OCI-LY3 (cell line): ENCODE measurements at regions not wholly inside any gene's neighbourhood (a gene's known extent, or its start where the extent isn't known, plus 50 kb on each side); places are given as distances from the start of the nearest gene placed in this dataset.
A peak's percentile ranks its signal among the peaks of the same experiment; 100 is the strongest.

ENCODE experiments used
- H2AFZ ChIP-seq: fragments of 200-600, 300-600 bp; shearing (Covaris generic); 2 replicates; pipeline ENCODE4 v1.6.0; 2014; ENCODE audit warnings: antibody characterized with exemption, low read depth, low read length
- H3K27ac ChIP-seq: fragments of 200-600, 300-600 bp; sonication (generic); 2 replicates; pipeline ENCODE4 v1.5.1; 2014; ENCODE audit warnings: mild to moderate bottlenecking, low read length, moderate library complexity, mixed read lengths
- H3K27me3 ChIP-seq: fragments of 200-600, 300-600 bp; sonication (generic); 2 replicates; pipeline ENCODE4 v1.6.1; 2014; ENCODE audit warnings: low read depth, low read length, mixed read lengths
- H3K36me3 ChIP-seq: fragments of 200-600, 300-600 bp; sonication (generic); replicated peaks from 2 replicates; pipeline ENCODE3; 2014; ENCODE audit warnings: low read depth, low read length, mixed read lengths
- H3K4me1 ChIP-seq: fragments of 300-600, 200-600 bp; sonication (generic); 2 replicates; pipeline ENCODE4 v1.6.1; 2014; ENCODE audit warnings: low read length, mixed read lengths
- H3K4me2 ChIP-seq: fragments of 200-600, 300-600 bp; sonication (generic); 2 replicates; pipeline ENCODE4 v1.6.1; 2014; ENCODE audit warnings: low read length, mixed read lengths
- H3K4me3 ChIP-seq: fragments of 300-600, 200-600 bp; sonication (generic); 2 replicates; pipeline ENCODE4 v1.5.1; 2014; ENCODE audit warnings: antibody characterized with exemption, mild to moderate bottlenecking, low read length, moderate library complexity
- H3K79me2 ChIP-seq: fragments of 300-600, 200-600 bp; shearing (Covaris generic); 2 replicates; pipeline ENCODE4 v1.6.1; 2014; ENCODE audit warnings: mild to moderate bottlenecking, low read length, mixed read lengths
- H3K9ac ChIP-seq: fragments of 300-600, 200-600 bp; shearing (Covaris generic); 2 replicates; pipeline ENCODE4 v1.6.0; 2014; ENCODE audit warnings: mild to moderate bottlenecking, low read length, moderate library complexity
- H3K9me3 ChIP-seq: fragments of 200-600, 300-600 bp; shearing (Covaris generic); 2 replicates; pipeline ENCODE4 v1.6.1; 2014; ENCODE audit warnings: low read length, mixed read lengths; ENCODE audit not compliant: insufficient read depth
- H4K20me1 ChIP-seq: fragments of 200-600, 300-600 bp; sonication (generic); 2 replicates; pipeline ENCODE4 v1.6.1; 2016; ENCODE audit warnings: low read length, mixed read lengths; ENCODE audit not compliant: insufficient read depth
- EZH2phosphoT487 ChIP-seq: fragments of 200-600 bp; shearing (Covaris generic); IDR thresholded peaks from 2 replicates; pipeline ENCODE4 v1.6.1; 2018; ENCODE audit warnings: antibody characterized with exemption, mixed run types, low read depth
- TF ChIP-seq, protein P1 (sequence below): fragments of 200-600, 300-600 bp; sonication (generic); IDR thresholded peaks from 2 replicates; pipeline ENCODE4 v1.5.1; 2014; ENCODE audit warnings: antibody characterized with exemption, low read length, low read depth

DNA sequence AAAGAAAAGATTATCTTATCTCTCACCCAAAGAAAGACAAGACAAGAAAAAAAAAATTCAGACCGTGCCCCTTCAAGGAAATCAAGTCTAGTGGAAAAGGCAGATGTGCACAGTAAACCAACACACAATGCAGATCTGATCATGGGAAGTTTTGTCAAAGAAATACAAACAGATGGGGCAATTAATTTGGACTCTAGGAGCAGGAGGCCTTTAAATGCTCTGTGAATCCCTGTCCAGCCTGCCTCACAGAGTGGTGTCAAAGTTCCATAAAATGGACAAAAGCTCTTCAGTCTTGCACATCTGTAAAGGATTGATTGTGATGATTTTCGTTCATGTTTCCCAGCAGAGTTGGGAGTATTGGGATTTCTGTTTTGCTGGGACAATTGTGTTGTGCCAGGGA is 53.1 kb upstream of the TGM3 start:
- no peaks in the 10 kb centered on the region for H3K36me3 ChIP-seq

DNA sequence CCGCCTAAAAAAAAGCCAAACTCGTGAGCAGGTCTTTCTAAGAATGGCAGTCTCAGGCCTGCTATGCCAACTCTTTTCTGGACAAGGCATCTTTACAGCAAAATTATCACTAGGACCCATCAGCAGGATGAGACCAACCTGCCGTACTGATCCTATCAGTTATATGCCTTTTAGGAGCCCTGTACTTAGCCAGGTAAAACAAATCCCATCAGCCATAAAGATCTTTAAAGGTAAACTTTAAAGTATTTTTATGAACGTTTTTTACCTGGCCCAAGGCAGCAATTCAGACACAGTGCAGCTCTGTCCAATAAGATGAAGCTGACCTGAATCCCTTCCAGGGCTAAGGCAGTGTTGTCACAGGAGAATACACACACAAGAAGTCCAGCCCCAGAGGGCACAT is 51.3 kb upstream of the TGM3 start:
- no peak overlapping the region for H3K4me2 ChIP-seq

More for the DNA sequence above, 53.1 kb upstream of the TGM3 start:
- peaks cover 33% of the 10 kb centered on the region for H3K4me1 ChIP-seq
- H3K9me3 ChIP-seq, result no peaks in the 10 kb centered on the region
- no peaks in the 10 kb centered on the region for H3K79me2 ChIP-seq
- H3K27me3 ChIP-seq, result no peaks in the 10 kb centered on the region
- H2AFZ ChIP-seq, result no peak overlapping the region
- H3K27ac ChIP-seq, result no peak overlapping the region
- no peak for TF ChIP-seq EZH2phosphoT487
- TF ChIP-seq, protein P1, sequence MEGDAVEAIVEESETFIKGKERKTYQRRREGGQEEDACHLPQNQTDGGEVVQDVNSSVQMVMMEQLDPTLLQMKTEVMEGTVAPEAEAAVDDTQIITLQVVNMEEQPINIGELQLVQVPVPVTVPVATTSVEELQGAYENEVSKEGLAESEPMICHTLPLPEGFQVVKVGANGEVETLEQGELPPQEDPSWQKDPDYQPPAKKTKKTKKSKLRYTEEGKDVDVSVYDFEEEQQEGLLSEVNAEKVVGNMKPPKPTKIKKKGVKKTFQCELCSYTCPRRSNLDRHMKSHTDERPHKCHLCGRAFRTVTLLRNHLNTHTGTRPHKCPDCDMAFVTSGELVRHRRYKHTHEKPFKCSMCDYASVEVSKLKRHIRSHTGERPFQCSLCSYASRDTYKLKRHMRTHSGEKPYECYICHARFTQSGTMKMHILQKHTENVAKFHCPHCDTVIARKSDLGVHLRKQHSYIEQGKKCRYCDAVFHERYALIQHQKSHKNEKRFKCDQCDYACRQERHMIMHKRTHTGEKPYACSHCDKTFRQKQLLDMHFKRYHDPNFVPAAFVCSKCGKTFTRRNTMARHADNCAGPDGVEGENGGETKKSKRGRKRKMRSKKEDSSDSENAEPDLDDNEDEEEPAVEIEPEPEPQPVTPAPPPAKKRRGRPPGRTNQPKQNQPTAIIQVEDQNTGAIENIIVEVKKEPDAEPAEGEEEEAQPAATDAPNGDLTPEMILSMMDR, result no peak
- H4K20me1 ChIP-seq, result no peaks in the 10 kb centered on the region
- H3K4me2 ChIP-seq, result no peak overlapping the region
- H3K9ac ChIP-seq, result no peak overlapping the region
- no peak overlapping the region for H3K4me3 ChIP-seq

DNA sequence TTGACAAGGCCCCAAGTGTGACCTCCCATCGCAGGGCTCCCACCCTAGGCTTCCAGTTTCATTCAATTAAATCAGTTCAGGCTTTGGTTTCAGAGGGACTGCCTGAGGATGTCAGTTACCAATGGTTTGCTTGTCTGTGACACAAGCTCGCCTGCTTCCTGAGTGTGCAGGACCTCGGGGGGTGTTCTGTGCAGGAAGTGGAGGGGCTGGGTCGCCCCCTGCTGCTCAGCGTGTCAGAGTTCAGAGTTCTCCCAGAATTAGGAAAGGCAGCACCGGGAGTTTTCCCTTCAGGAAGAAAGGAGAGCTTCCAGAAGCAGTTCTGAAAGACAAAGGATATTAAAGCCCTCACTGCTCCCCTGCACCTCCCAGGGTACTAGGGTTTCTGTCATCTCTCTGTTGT is 50.8 kb upstream of the TGM3 start:
- H3K27me3 ChIP-seq, result no peaks in the 10 kb centered on the region
- no peak overlapping the region for H3K27ac ChIP-seq
- no peaks in the 10 kb centered on the region for H3K79me2 ChIP-seq
- H3K4me1 ChIP-seq, result peaks cover 24% of the 10 kb centered on the region
- H4K20me1 ChIP-seq, result no peaks in the 10 kb centered on the region
- no peak overlapping the region for H3K9ac ChIP-seq
- H2AFZ ChIP-seq, result peak overlapping the region; percentile 33; the same call in 1 of the 2 replicates
- TF ChIP-seq, protein P1, result peak; percentile 56
- no peak for TF ChIP-seq EZH2phosphoT487
- H3K9me3 ChIP-seq, result no peaks in the 10 kb centered on the region
- no peaks in the 10 kb centered on the region for H3K36me3 ChIP-seq
- no peak overlapping the region for H3K4me2 ChIP-seq
- H3K4me3 ChIP-seq, result no peak overlapping the region

More for the DNA sequence above, 51.3 kb upstream of the TGM3 start:
- no peaks in the 10 kb centered on the region for H3K36me3 ChIP-seq
- H2AFZ ChIP-seq, result peak overlapping the region; percentile 33; the same call in 1 of the 2 replicates
- no peak for TF ChIP-seq EZH2phosphoT487
- TF ChIP-seq, protein P1, result no peak
- H3K4me3 ChIP-seq, result no peak overlapping the region
- H3K4me1 ChIP-seq, result peaks cover 29% of the 10 kb centered on the region
- no peak overlapping the region for H3K27ac ChIP-seq
- H4K20me1 ChIP-seq, result no peaks in the 10 kb centered on the region
- H3K27me3 ChIP-seq, result no peaks in the 10 kb centered on the region
- no peaks in the 10 kb centered on the region for H3K9me3 ChIP-seq
- no peak overlapping the region for H3K9ac ChIP-seq
- no peaks in the 10 kb centered on the region for H3K79me2 ChIP-seq

DNA sequence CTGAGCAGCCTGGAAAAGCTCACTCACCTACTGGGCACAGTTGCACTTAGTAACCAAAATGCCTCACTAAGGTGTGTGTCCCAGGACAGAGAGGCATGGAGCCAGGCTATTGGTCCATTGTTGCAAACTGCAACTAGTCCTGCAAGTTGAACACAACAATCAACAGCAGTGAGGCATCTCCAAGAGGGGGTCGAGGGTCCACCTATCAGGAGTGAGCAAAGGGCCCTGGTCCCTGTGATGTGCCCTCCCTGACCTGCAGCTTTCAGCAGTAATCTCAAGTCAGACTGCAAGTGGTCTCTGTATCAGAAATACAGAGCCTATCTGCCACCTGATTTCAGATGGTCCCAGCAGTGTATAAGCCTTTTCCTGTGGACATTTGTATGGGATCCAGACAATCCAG is 50.2 kb upstream of the TGM3 start:
- H3K4me1 ChIP-seq, result peaks cover 18% of the 10 kb centered on the region
- H3K4me3 ChIP-seq, result no peak overlapping the region
- no peaks in the 10 kb centered on the region for H3K79me2 ChIP-seq
- H3K4me2 ChIP-seq, result no peak overlapping the region
- H3K9me3 ChIP-seq, result no peaks in the 10 kb centered on the region
- H2AFZ ChIP-seq, result no peak overlapping the region
- no peak overlapping the region for H3K9ac ChIP-seq
- no peaks in the 10 kb centered on the region for H3K36me3 ChIP-seq
- no peaks in the 10 kb centered on the region for H3K27me3 ChIP-seq
- no peak for TF ChIP-seq EZH2phosphoT487
- TF ChIP-seq, protein P1, result no peak
- no peak overlapping the region for H3K27ac ChIP-seq
- H4K20me1 ChIP-seq, result no peaks in the 10 kb centered on the region
